SK-N-SH (cell line): ENCODE measurements at regions not wholly inside any gene's neighbourhood (a gene's known extent, or its start where the extent isn't known, plus 50 kb on each side); places are given as distances from the start of the nearest gene placed in this dataset.

Source experiments
- CTCF ChIA-PET: fragments of 300-600, 350-600 bp; formaldehyde crosslinking; extraction: SDS; loops from one replicate; lab custom pipeline; 2021; lab: Yijun Ruan, JAX
- POLR2A ChIA-PET: fragments of 350-600 bp; sonication (Branson Sonifier 250); formaldehyde crosslinking; extraction: SDS; loops from one replicate; lab custom pipeline; 2020; ENCODE audit warnings: antibody characterized with exemption, inconsistent platforms; lab: Yijun Ruan, JAX
- DNase-seq: peaks from one replicate; pipeline ENCODE4 v3.0.0; 2012
- H2AFZ ChIP-seq: fragments of 200-600 bp; sonication (generic); 2 replicates; pipeline ENCODE4 v1.8.1; 2016; ENCODE audit warnings: antibody characterized with exemption, mild to moderate bottlenecking, low read depth
- H3F3A ChIP-seq: fragments of 200-600 bp; sonication (generic); replicated peaks from 2 replicates; pipeline ENCODE3; 2016; ENCODE audit warnings: antibody characterized with exemption, mild to moderate bottlenecking; ENCODE audit not compliant: insufficient read depth
- H3K27ac ChIP-seq, 2 experiments: fragments of 200-500 bp in 1 of 2; fragments of 200-600 bp in 1 of 2; sonication (Bioruptor generic) in 1 of 2; sonication (generic), shearing (Covaris generic) in 1 of 2; 2 replicates each; pipeline versions ENCODE4 v1.5.1 to v1.6.1; 2014 to 2016; ENCODE audit warnings: low read depth in 2 of 2, inconsistent platforms in 1 of 2, low read length in 1 of 2, mild to moderate bottlenecking in 1 of 2, mixed read lengths in 1 of 2
- H3K27me3 ChIP-seq: fragments of 200-600 bp; sonication (generic), shearing (Covaris generic); 2 replicates; pipeline ENCODE4 v1.6.1; 2016; ENCODE audit warnings: mixed run types; ENCODE audit not compliant: insufficient read depth
- H3K36me3 ChIP-seq, 2 experiments: fragments of 200-500 bp in 1 of 2; fragments of 200-600 bp in 1 of 2; sonication (Bioruptor generic) in 1 of 2; sonication (generic) in 1 of 2; replicated peaks in 1 of 2; 2 replicates each; pipeline versions ENCODE3 to v1.5.1; 2014 to 2016; ENCODE audit warnings: low read length in 1 of 2, mild to moderate bottlenecking in 1 of 2; ENCODE audit not compliant: insufficient read depth in 2 of 2, control insufficient read depth in 1 of 2
- H3K4me1 ChIP-seq, 2 experiments: fragments of 200-500 bp in 1 of 2; fragments of 200-600 bp in 1 of 2; sonication (Bioruptor generic) in 1 of 2; sonication (generic), shearing (Covaris generic) in 1 of 2; 2 replicates each; pipeline versions ENCODE4 v1.5.1 to v1.6.1; 2014 to 2016; ENCODE audit warnings: low read depth in 1 of 2, low read length in 1 of 2, mixed run types in 1 of 2; ENCODE audit not compliant: insufficient read depth in 2 of 2, control insufficient read depth in 1 of 2
- H3K4me2 ChIP-seq: fragments of 200-600 bp; sonication (generic), shearing (Covaris generic); 2 replicates; pipeline ENCODE4 v1.6.1; 2017; ENCODE audit warnings: mixed run types
- H3K4me3 ChIP-seq, 2 experiments: fragments of 200-500 bp in 1 of 2; fragments of 200-600 bp in 1 of 2; sonication (Bioruptor generic) in 1 of 2; sonication (generic), shearing (Covaris generic) in 1 of 2; 2 replicates each; pipeline versions ENCODE4 v1.5.1 to v1.8.1; 2014 to 2016; ENCODE audit warnings: low read depth in 2 of 2, inconsistent platforms in 1 of 2, low read length in 1 of 2, mild to moderate bottlenecking in 1 of 2, mixed read lengths in 1 of 2, moderate library complexity in 1 of 2
- H3K79me2 ChIP-seq: fragments of 200-600 bp; sonication (generic); 2 replicates; pipeline ENCODE4 v1.8.1; 2017; ENCODE audit warnings: mild to moderate bottlenecking; ENCODE audit not compliant: insufficient read depth
- H3K9ac ChIP-seq: fragments of 200-600 bp; sonication (generic); 2 replicates; pipeline ENCODE4 v1.6.1; 2017; ENCODE audit warnings: mixed run types
- H3K9me2 ChIP-seq: fragments of 200-600 bp; sonication (generic); 2 replicates; pipeline ENCODE4 v1.6.1; 2017; ENCODE audit warnings: mixed run types
- H3K9me3 ChIP-seq: fragments of 200-600 bp; sonication (generic); 2 replicates; pipeline ENCODE4 v1.6.1; 2017; ENCODE audit warnings: mixed run types, mild to moderate bottlenecking, moderate library complexity
- H4K20me1 ChIP-seq: fragments of 200-600 bp; sonication (generic); 2 replicates; pipeline ENCODE4 v1.6.1; 2017; ENCODE audit warnings: mild to moderate bottlenecking, mixed run types; ENCODE audit not compliant: insufficient read depth
- CHD2 ChIP-seq: fragments of 150-350 bp; IDR thresholded peaks from 2 replicates; pipeline ENCODE4 v1.6.1; 2018; ENCODE audit warnings: low read length; ENCODE audit not compliant: partially characterized antibody
- ELF1 ChIP-seq: IDR thresholded peaks from 2 replicates; pipeline ENCODE4 v1.4.0; 2012
- FOSL2 ChIP-seq: IDR thresholded peaks from 2 replicates; pipeline ENCODE4 v1.4.0; 2012; ENCODE audit warnings: low read depth, mild to moderate bottlenecking, moderate library complexity, borderline replicate concordance
- FOXJ3 ChIP-seq: sonication (generic); formaldehyde crosslinking; IDR thresholded peaks from 2 replicates; pipeline ENCODE4 v1.5.1; 2020; ENCODE audit warnings: mild to moderate bottlenecking, missing genetic modification reagents
- FOXM1 ChIP-seq: IDR thresholded peaks from 2 replicates; pipeline ENCODE4 v1.4.0; 2012; ENCODE audit warnings: low read depth, mild to moderate bottlenecking
- GABPA ChIP-seq: IDR thresholded peaks from 2 replicates; pipeline ENCODE4 v1.4.0; 2012; ENCODE audit warnings: low read depth, mild to moderate bottlenecking
- MEF2A ChIP-seq: IDR thresholded peaks from 2 replicates; pipeline ENCODE4 v1.4.0; 2012; ENCODE audit warnings: low read depth, borderline replicate concordance
- NRF1 ChIP-seq: IDR thresholded peaks from 2 replicates; pipeline ENCODE4 v1.6.1; 2012; ENCODE audit warnings: low read depth, mild to moderate bottlenecking, low read length
- POLR2AphosphoS5 ChIP-seq: IDR thresholded peaks from 2 replicates; pipeline ENCODE4 v1.6.1; 2012; ENCODE audit warnings: low read depth, low read length
- RAD21 ChIP-seq: IDR thresholded peaks from 2 replicates; pipeline ENCODE4 v1.6.1; 2012; ENCODE audit warnings: mild to moderate bottlenecking, low read length
- RCOR1 ChIP-seq: fragments of 150-350 bp; IDR thresholded peaks from 2 replicates; pipeline ENCODE4 v1.6.1; 2017; ENCODE audit warnings: antibody characterized with exemption, low read length
- REST ChIP-seq: IDR thresholded peaks from 2 replicates; pipeline ENCODE4 v1.6.1; 2012; ENCODE audit warnings: mild to moderate bottlenecking, low read depth, low read length, moderate library complexity
- RFX5 ChIP-seq: IDR thresholded peaks from 2 replicates; pipeline ENCODE4 v1.6.1; 2012; ENCODE audit warnings: mild to moderate bottlenecking, improper control_type of control experiment, low read length
- RXRA ChIP-seq: IDR thresholded peaks from 2 replicates; pipeline ENCODE4 v1.4.0; 2012; ENCODE audit warnings: low read depth, mild to moderate bottlenecking, borderline replicate concordance
- TEAD4 ChIP-seq: IDR thresholded peaks from 2 replicates; pipeline ENCODE4 v1.4.0; 2012; ENCODE audit warnings: mild to moderate bottlenecking, borderline replicate concordance; ENCODE audit not compliant: insufficient read depth
- USF1 ChIP-seq: IDR thresholded peaks from 2 replicates; pipeline ENCODE4 v1.4.0; 2012; ENCODE audit warnings: low read depth, borderline replicate concordance
- YY1 ChIP-seq: IDR thresholded peaks from 2 replicates; pipeline ENCODE4 v1.4.0; 2012; ENCODE audit warnings: low read depth, mild to moderate bottlenecking
- WGBS: methylation state at CpG from one replicate; pipeline ENCODE4 v1.1.6; 2017; ENCODE audit warnings: low lambda C conversion rate; 5-methylcytosine and 5-hydroxymethylcytosine counted together
- TF ChIP-seq, protein P1 (sequence below): IDR thresholded peaks from 2 replicates; pipeline ENCODE4 v1.4.0; 2012; ENCODE audit warnings: low read depth
- TF ChIP-seq, protein P2 (sequence below): fragments of 150-350 bp; IDR thresholded peaks from 2 replicates; pipeline ENCODE4 v1.6.1; 2017; ENCODE audit warnings: antibody characterized with exemption, low read length, low read depth, borderline replicate concordance
- TF ChIP-seq, protein P3 (sequence below): fragments of 200-600 bp; sonication (generic); IDR thresholded peaks from 2 replicates; pipeline ENCODE4 v1.6.1; 2017; ENCODE audit warnings: antibody characterized with exemption, mild to moderate bottlenecking, moderate library complexity

- H4K20me1 ChIP-seq = 0 out of 2 replicates have a peak, but pooled peaks cover 3% of the 10 kb centered on the region
- POLR2A ChIA-PET = no interaction called here
- no peak for DNase-seq
- no peak for TF ChIP-seq FOXJ3 (CRISPR knock-in tag)
- no peak for TF ChIP-seq NRF1
- no peak for TF ChIP-seq POLR2AphosphoS5
- TF ChIP-seq FOSL2 = no peak
- no peak for TF ChIP-seq REST
- TF ChIP-seq, protein P1, sequence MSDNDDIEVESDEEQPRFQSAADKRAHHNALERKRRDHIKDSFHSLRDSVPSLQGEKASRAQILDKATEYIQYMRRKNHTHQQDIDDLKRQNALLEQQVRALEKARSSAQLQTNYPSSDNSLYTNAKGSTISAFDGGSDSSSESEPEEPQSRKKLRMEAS = no peak
- no peak for TF ChIP-seq RXRA
- no peak for TF ChIP-seq RCOR1
- TF ChIP-seq YY1 = no peak
- TF ChIP-seq CHD2 = no peak
- no peak for TF ChIP-seq USF1
- TF ChIP-seq RAD21 = no peak
- TF ChIP-seq, all 33 proteins: peak for 0
- Histone ChIP-seq H3K4me1 (peaks cover 0 to 21% of the 10 kb centered on the region in 2 experiments; a peak in 1 of 4 replicates), H3K9me2 (no peaks in the 10 kb centered on the region), H2AFZ (no peak overlapping the region), H3K4me2 (no peak overlapping the region), H3K9ac (no peak overlapping the region), H3K27me3 (no peaks in the 10 kb centered on the region), H3F3A (no peaks in the 10 kb centered on the region), H3K4me3 (no peak overlapping the region), H3K36me3 (no peaks in the 10 kb centered on the region), H3K9me3 (no peaks in the 10 kb centered on the region), H3K79me2 (no peaks in the 10 kb centered on the region), H3K27ac (no peak overlapping the region)
- CTCF ChIA-PET = no interaction called here
- under 1% methylated on average over 3 of the region's 3 CpGs for WGBS
Measured at GRCh38 chr11:39139581-39139980, 2319.9 kb downstream of the LRRC4C start.

- H3K9me2 ChIP-seq = no peaks in the 10 kb centered on the region
- WGBS = 8% methylated on average over 2 of the region's 5 CpGs
- H2AFZ ChIP-seq = no peak overlapping the region
- DNase-seq = no peak
- H3K36me3 ChIP-seq = no peaks in the 10 kb centered on the region
- H4K20me1 ChIP-seq = no peaks in the 10 kb centered on the region
- H3K4me1 ChIP-seq = no peaks in the 10 kb centered on the region
- no peaks in the 10 kb centered on the region for H3K79me2 ChIP-seq
- POLR2A ChIA-PET = no interaction called here
- no peaks in the 10 kb centered on the region for H3K27me3 ChIP-seq
- H3F3A ChIP-seq = no peaks in the 10 kb centered on the region
- no peak overlapping the region for H3K4me2 ChIP-seq
- no peak overlapping the region for H3K4me3 ChIP-seq
- TF ChIP-seq, protein P2, sequence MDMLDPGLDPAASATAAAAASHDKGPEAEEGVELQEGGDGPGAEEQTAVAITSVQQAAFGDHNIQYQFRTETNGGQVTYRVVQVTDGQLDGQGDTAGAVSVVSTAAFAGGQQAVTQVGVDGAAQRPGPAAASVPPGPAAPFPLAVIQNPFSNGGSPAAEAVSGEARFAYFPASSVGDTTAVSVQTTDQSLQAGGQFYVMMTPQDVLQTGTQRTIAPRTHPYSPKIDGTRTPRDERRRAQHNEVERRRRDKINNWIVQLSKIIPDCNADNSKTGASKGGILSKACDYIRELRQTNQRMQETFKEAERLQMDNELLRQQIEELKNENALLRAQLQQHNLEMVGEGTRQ = no peak
- TF ChIP-seq, protein P3, sequence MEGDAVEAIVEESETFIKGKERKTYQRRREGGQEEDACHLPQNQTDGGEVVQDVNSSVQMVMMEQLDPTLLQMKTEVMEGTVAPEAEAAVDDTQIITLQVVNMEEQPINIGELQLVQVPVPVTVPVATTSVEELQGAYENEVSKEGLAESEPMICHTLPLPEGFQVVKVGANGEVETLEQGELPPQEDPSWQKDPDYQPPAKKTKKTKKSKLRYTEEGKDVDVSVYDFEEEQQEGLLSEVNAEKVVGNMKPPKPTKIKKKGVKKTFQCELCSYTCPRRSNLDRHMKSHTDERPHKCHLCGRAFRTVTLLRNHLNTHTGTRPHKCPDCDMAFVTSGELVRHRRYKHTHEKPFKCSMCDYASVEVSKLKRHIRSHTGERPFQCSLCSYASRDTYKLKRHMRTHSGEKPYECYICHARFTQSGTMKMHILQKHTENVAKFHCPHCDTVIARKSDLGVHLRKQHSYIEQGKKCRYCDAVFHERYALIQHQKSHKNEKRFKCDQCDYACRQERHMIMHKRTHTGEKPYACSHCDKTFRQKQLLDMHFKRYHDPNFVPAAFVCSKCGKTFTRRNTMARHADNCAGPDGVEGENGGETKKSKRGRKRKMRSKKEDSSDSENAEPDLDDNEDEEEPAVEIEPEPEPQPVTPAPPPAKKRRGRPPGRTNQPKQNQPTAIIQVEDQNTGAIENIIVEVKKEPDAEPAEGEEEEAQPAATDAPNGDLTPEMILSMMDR = no peak
- TF ChIP-seq GABPA = no peak
- no peak for TF ChIP-seq MEF2A
- TF ChIP-seq FOXM1 = no peak
- no peak for TF ChIP-seq RCOR1
- TF ChIP-seq ELF1 = no peak
- no peak for TF ChIP-seq TEAD4
- TF ChIP-seq POLR2AphosphoS5 = no peak
- no peak for TF ChIP-seq RFX5
- TF ChIP-seq RXRA = no peak
- TF ChIP-seq, all 33 proteins: peak for 0
- CTCF ChIA-PET = no interaction called here
- H3K9ac ChIP-seq = no peak overlapping the region
- no peaks in the 10 kb centered on the region for H3K9me3 ChIP-seq
- no peak overlapping the region for H3K27ac ChIP-seq
Measured at GRCh38 chr11:39120890-39121289, 2338.6 kb downstream of the LRRC4C start.
